ENCODE measurements at regions not wholly inside any gene's neighbourhood (a gene's known extent, or its start where the extent isn't known, plus 50 kb on each side); places are given as distances from the start of the nearest gene placed in this dataset.

- no peak for TF ChIP-seq SUZ12 (IDR thresholded peaks at IDR 0.05)
- no peak for TF ChIP-seq FOXM1 (IDR thresholded peaks at IDR 0.05; ENCODE audit: borderline replicate concordance)
- no peak for TF ChIP-seq ZNF384 (IDR thresholded peaks at IDR 0.05)
- TF ChIP-seq ARNT (IDR thresholded peaks at IDR 0.05) = no peak
- no peak for TF ChIP-seq FOXK2 (IDR thresholded peaks at IDR 0.05)
- TF ChIP-seq ELF4 (IDR thresholded peaks at IDR 0.05) = no peak
- TF ChIP-seq SP1 (IDR thresholded peaks at IDR 0.05) = no peak
- no peak for TF ChIP-seq BHLHE40 (IDR thresholded peaks at IDR 0.05; ENCODE audit: borderline replicate concordance)
- no peak for TF ChIP-seq FOXA1 (IDR thresholded peaks at IDR 0.05)
- TF ChIP-seq NFRKB (IDR thresholded peaks at IDR 0.05) = no peak
- TF ChIP-seq CTBP1 (IDR thresholded peaks at IDR 0.05; ENCODE audit: borderline replicate concordance) = no peak
- no peak for TF ChIP-seq TARDBP (IDR thresholded peaks at IDR 0.05)
These were observed 90.8 kb downstream of the LHX2 start for GRCh38 chr9:124102363-124102762.

Data from HEK293T (cell line).